Activated CD4-positive, alpha-beta T cell treated with anti-CD3 and anti-CD28 coated beads for 24 hours (primary cell): ENCODE measurements at regions not wholly inside any gene's neighbourhood (a gene's known extent, or its start where the extent isn't known, plus 50 kb on each side); places are given as distances from the start of the nearest gene placed in this dataset.

Experiments used
- DNase-seq, 2 donors: peaks; one replicate each; pipeline ENCODE4 v3.0.0-alpha.2; 2020; ENCODE audit warnings: low read depth in 2 of 2

GRCh38 chr15:91521548-91521947 is 332.0 kb upstream of the SLCO3A1 start:
- no peak for DNase-seq

DNA sequence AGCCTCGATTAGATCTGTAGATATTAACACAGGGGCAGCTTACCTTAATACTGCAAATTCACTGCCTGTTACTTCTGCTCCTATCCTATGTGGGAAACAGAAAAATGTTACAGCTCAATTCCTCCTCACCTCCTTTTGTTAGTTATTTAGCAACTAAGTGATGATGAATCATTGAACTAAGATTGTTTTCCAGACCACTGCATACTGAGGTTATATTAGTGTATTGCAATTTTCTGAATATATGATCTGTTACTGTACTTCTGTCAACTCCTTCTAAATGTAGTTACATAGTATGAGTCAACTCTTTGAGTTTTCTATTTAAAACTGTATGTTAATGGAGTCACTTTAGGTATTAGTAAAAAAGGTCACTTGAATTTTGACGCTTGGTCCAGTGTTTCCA is 331.5 kb upstream of the SLCO3A1 start:
- no peak for DNase-seq

DNA sequence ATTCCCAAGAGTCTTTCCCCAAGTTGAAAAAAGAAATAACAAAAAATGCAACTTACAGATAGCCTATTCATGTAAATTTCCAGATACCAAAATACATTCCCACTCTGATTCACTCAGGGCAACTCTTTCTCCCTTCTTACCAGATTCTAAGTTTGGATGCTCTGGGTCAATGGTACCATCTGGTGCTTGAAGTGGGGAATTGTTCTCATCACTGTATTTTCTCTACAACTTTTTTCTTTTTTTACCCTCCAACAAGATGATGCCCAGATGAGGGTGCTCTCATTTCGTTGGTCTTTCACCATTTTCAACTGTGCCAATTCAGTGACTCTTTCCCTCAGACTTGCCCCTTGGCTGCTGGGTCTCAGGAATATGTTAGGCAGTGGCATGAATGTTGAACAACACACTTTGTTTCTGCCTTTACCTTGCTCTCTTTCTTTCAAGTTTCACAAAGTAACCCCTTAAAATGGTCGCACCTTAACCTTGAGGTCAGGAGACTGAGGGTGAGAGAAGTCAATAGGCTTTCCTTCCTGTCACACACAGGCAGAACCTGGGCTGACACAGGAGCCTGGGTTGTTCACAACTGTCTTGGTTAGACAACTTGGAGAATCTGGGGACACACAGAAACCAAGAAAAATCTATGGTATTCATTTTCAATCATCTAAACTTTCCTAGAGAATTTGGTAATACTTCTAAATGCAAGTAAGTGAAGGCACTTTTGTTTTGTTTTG is 330.7 kb upstream of the SLCO3A1 start:
- DNase-seq = no peak

- no peak for DNase-seq
Measured at GRCh38 chr15:91523596-91523995, 329.9 kb upstream of the SLCO3A1 start.

DNA sequence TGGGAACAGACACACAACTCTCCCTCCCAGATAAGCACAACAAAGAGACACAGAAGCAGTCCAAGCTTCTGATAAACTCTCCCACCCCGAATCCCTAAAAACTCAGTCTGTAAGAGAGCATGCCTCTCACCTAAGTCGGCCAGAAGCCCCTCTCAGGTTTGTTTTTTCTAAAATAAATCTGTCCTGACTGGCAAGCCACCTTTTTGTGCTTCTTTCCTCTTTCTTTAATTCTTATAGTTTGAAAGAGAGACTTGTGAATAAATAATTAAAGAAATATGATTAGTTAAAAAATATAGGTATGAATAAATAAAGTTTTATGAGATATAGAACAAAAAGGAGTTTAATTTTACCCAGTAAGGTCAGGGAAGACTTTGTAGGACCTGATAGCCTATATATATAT is 329.0 kb upstream of the SLCO3A1 start:
- no peak for DNase-seq

DNA sequence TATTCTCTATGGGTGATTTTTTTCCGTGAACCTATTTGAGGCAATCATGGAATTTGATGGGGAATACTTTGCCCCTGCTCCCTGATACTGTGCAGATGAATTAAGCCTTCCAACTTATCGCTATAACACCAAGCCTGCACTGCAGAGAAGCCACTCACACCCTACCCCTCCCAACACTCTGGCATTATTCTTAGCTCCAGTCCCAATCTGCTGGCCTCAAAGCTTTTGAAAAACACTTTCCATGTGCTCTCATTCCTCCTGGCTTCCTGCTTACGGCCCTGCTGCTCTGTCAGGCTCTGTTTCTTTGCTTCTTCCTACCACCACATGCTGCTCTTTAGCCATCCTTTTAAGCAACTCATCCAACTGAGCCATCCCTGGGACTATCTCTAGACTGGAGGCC is 327.8 kb upstream of the SLCO3A1 start:
- DNase-seq = no peak

DNA sequence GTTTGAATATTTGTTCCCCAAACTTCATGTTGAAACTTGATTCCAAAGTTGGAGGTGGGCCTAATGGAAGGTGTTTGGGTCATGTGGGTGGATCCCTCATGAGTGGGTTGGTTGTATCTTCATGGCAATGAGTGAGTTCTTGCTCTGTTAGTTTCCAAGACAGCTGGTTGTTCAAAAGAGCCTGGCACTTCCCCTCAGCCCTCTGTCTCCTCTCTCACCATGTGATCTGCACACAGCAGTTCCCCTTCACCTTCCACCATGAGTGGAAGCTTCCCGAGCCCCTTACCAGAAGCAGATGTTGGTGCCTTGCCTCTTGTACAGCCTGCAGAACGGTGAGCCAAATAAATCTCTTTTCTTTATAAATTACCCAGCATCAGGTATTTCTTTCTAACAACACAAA is 327.1 kb upstream of the SLCO3A1 start:
- DNase-seq = no peak

DNA sequence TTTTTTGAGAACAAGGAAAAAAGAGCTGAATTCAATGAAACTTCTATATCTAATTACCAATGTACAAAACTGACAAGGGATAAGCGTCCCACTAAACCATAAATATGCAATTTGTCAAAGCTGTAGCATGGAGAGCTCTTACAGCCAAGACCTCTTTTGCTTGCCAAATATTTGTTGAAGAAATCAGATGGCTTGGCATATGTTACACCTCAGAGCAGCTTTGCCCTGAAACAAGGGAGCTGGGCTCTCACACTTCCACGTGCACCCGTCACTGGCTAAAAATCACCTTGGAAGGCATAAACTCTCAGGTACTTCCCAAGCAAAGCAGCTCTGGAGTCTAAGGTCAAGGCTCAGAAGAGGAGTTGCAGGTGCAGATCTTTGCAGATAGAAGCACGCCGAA is 324.7 kb upstream of the SLCO3A1 start:
- no peak for DNase-seq

GRCh38 chr15:91529534-91529933 is 324.0 kb upstream of the SLCO3A1 start:
- no peak for DNase-seq

DNA sequence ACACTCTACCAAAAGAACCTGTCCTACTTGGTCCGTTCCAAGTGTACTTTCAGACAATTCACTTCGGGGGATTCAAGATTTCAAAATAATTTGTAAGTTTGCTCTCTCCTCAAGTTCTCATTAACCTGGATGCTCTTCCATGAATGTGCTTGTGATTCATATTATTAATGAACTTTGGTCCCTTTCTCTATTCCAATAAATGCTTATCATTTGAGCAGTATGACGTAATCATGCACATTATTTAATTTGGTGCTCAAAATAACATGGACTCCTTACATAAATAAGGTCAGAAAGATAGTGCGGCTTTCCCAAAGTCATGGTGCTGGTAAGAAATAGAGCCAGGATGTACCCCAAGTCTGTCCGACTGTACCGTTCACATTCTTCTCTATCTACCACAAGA is 323.2 kb upstream of the SLCO3A1 start:
- DNase-seq = no peak

GRCh38 chr15:91530956-91531582 is 322.4 kb upstream of the SLCO3A1 start:
- DNase-seq = no peak

DNA sequence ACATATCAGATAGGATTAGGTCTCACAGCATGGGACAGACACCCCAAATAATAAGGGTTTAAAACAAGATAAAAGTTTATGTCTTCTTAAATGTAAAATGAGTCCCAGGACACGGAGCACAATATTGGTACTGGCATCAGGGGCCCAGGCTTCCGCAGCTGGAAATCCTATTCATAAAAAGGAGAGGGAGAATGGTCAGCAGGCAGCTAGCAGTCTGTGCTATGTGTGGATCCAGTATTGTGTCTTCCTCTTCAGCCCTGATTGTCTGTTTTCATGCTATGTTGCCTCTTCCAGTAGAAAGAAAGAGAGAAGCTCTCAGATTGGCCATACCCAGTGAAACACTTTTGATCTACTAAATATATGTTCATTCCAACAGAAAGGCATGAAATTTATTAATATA is 319.3 kb upstream of the SLCO3A1 start:
- DNase-seq = no peak

- DNase-seq = no peak
Measured at GRCh38 chr15:91534976-91535375, 318.5 kb upstream of the SLCO3A1 start.

DNA sequence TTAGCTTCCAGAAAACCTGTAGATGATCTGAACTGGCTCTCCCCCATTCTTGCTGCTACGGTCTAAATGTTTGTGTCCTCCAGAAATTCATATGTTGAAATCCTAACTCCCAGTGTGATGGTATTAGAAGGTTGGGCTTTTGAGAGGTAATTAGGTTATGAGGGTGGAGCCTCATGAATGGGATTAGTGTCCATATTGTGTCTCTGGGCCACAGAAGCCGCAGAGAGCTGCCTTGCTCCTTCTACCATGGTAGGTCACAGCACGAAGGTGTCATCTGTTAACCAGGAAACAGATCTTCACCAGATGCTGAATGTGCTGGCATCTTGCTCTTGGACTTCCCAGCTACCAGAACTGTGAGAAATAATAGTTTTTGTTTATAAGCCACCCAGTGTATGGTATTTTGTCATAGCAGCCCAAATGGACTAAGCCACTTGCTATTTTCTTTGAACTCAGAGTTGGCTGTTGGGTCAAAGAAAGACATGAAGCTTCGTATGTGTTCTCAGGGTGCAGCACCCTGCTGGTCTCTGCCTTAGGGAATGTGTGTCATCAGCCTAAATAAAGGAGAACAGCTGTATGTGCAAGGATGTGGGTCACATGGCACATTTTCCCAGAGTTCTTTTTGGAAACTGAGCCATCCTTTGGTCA is 317.5 kb upstream of the SLCO3A1 start:
- DNase-seq = no peak

DNA sequence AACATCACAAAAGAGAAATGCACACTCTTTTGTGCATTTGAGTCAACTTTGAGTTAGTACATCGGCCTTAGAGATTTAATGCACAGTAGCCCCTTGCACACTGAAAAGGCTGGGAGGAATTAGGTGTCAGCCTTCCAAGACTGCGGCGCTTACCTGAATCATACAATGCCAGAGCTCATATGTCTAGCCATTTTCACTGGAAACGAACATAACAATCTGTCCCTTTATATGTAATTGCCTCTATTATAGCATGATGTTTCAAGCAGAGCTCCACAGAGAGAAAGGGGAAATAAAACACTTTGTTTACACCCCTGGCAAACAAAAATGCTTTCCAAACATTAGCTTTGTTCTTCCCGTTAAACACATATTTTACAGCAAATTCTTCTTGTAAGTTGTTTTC is 315.7 kb upstream of the SLCO3A1 start:
- no peak for DNase-seq

DNA sequence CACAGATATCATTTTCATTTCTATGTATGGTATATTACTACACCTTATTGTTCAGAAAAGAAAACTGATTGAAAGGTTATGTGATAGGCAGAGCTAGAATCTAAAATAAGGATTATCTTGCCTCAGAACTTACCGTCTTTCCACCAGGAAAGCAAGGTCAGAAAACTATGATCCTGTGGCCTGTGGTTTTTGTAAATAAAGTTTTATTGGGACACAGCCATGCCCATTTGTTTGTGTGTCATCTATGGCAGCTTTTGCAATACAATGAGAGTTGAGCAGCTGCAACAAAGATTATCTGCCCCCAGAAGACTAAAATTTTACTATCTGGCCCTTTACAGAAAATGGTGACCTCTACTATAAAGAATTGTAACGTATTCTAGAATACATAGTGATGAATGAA is 314.7 kb upstream of the SLCO3A1 start:
- no peak for DNase-seq

- DNase-seq = no peak
Measured at GRCh38 chr15:91541286-91541685, 312.2 kb upstream of the SLCO3A1 start.

- DNase-seq = no peak
Measured at GRCh38 chr15:91542226-91542625, 311.3 kb upstream of the SLCO3A1 start.

DNA sequence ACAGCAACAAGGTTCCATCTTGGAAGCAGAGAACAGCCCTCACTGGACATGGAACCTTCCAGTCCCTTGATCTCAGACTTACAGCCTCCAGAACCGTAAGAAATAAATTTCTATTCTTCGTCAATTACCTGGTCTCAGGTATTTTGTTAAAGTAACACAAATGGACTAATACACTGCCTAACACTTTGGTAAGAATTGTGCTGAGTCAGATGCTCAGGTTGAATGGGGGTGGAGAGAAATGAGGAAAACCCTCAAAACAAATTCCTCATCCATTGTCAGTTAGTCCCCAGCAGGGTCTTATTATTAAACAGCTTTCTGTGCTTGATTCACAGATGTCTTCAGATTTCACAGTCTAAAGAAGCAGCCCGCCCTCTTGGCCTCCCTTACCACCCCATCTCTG is 306.2 kb upstream of the SLCO3A1 start:
- no peak for DNase-seq

DNA sequence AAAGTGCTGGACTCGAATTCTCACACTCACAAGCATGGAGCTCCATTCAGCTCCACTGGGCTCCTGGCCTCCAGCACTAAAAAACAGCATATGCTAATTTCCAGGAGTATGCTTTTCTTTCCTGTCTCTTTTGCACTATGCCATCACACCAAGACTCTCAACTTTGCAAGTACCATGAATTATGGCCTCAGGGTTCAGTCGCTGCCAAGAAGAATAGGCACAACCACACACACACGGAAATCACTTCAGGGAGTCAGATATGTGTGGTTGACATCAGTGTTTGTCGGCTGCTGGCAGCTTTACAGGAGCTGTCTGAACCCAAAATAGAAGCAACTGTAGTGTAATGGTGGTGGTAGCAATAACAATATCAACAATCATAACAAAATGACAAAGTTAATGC is 305.0 kb upstream of the SLCO3A1 start:
- DNase-seq = no peak

DNA sequence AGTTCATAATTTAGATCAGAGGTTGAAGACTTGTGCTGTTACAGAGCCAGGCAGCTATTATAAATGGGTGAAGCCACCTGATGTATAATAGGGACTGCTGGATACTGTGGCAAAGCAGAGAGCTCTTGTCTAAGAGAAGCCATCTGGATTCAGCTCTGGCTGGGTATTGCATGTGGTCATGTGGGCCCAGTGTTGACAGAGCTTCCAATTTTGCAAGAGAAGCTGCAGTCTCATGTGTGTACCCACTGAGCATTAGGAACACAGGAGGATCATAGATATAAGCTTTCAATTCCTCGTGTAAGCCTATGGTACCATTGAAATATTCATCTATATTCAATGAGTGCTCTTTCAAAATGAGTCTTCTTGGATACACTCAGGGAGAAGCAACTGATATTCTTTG is 303.9 kb upstream of the SLCO3A1 start:
- DNase-seq = no peak

GRCh38 chr15:91552555-91552954 is 301.0 kb upstream of the SLCO3A1 start:
- no peak for DNase-seq

GRCh38 chr15:91553196-91553854 is 300.2 kb upstream of the SLCO3A1 start:
- DNase-seq = no peak
